GM21786 (cell line): ENCODE measurements at regions not wholly inside any gene's neighbourhood (a gene's known extent, or its start where the extent isn't known, plus 50 kb on each side); places are given as distances from the start of the nearest gene placed in this dataset.

ENCODE experiments used
- ATAC-seq: cut with Tn5 transposase; IDR thresholded peaks from one replicate; pipeline ENCODE4 v1.9.1; 2021; ENCODE audit not compliant: unreplicated experiment

DNA sequence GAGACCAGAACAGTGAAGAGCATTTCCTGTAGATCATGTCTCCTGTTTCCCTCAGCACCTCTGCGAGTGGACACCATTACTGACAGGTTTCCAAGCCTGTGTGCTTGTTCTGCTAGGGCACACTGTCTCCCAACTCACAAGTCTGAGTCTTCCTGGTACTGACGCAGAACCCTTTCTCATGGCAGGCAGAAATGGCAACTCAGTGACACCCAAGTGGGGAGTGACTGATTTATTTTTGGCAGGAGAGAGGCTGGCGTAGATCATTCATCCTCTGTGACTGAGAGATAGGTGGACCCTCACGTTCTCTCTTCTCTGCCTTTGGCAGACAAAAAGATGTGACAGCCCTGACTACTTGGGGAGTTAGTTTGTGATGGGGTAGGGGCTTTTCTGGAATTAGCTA lies 183.4 kb downstream of the RFC3 start:
- ATAC-seq, result no peak

DNA sequence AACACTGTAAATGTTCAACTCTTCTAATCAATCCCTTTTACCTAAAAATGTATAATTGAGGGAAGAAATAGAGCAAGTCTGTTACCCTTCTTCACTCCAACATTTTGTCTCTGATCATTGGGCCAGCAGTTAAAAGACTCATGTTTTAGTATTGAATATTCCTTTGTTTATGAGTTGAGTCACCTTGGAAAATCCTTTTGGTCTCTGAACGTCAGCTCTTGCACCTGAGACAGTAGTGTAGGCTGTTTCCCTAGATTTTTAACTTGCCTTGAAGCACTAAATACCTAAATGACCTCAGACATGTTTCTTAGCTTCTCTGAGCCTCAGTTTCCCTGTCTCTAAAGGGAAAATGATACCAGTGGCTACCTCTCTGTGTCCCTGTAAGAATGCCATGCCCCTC lies 184.2 kb downstream of the RFC3 start:
- ATAC-seq, result no peak

DNA sequence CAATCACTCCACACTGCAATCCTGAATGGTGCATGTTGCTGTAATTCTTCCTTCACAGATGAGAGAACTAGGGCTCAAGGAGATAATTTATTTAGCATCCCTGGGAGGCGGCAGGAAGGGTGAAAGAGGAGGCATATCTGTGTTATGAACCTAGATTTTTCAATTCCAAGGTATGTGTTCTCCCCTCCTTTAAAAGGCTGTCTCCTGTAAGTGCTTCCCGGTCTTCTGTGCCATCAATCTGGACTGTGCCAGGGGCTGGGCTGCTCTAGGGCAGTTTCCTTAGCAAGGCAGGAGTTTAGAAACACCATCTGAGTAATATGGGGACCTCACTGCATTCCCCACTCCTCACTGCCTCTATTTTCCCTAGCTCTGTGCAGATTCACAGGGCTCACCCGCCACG lies 185.0 kb downstream of the RFC3 start:
- ATAC-seq, result no peak

DNA sequence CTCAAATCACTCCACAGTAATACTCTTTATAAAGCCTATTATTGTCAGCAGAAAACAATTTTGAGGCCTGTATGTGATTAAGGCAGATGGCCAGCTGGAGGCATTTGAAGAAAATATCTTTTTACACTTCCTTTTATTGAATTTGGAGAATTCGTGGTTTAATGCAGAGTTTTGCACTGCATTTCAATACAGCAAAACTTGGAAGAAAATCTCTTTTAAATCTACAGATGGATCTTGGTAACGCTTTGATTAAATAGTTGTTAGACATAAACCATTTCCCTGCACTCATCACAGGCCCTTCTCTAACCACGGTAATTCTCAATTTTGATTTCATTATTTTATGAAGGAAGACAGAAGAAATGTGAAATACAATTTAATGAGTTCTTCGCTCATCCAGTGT lies 185.7 kb downstream of the RFC3 start:
- ATAC-seq, result no peak

DNA sequence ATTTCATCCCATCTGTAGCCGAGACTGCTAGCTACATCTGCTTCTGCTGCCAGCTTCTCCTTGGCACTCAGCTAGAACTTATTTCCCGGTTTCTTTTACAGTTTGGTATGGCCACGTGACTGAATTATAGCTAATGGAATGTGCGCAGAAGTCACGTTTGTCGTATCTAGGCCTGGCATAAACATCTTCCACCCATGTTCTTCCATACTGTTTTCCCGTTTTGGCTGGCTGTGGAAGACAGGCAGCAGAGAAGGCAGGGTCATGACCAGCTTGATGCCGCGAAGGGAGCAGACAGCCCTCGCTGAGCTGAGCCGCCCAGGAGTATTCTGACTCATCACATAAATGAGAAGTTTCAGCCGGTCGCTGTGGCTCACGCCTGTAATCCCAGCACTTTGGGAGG lies 186.7 kb downstream of the RFC3 start:
- no peak for ATAC-seq

DNA sequence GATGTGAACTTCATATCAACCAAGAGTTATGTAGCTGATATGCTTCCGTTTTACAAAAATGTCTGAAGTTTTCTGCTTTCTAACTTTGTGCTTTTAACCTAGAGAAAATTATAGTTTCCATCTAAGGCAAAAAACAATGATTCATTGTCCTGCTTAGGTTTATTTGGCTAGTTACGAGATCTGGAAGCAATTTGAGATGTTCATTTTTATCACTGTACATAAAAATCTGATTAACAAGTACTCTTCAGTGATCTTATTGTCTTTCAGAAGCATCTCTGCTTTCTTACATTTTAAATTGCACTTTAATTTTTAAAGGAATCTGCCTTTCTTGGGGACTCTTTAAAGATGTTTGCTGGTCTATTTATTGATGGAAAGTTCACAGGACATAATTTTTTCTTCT lies 188.1 kb downstream of the RFC3 start:
- ATAC-seq, result no peak

DNA sequence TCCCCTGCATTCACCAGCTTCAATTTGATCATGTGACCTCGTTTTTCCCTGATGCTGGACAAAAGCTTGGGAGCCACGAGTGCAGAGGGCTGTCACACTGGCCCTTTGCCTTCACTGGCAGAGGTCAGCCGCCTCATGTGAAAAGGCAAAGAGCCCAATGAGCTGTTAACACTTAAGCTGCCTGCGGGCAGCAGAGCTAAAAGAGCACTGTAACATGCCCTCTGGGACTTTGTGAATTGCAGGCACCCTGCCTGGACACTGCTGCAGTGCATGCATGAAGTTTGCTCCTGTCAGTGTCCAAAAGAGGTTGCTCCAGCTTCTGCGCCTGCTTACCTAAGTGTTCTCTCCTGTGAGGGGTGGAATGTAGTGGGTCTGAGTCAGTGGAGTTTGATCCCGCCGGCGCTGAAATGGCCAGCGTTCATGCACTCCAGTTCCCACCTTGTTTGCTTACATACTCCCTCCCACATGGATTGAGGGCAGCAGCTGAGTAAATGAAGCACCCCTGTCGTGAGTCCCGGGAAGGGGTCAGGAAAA lies 193.7 kb downstream of the RFC3 start:
- no peak for ATAC-seq

DNA sequence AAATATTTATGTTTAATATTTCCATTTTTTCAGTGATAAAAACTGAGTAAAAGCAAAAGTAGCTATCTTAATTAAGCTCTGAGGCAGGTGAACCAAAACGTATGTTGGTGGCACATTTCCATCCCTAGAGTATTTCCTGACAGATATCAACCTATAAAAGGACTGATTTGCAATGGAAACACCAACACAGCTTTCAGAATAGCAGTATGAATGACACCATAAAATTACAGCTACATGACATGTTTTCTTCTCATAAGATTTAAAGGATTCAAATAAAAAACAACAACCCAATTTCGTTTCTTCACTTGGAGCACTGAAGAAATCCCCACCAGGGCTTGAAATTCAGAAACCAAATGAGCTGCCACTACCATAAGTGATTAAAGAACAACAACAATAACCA lies 194.4 kb downstream of the RFC3 start:
- no peak for ATAC-seq

DNA sequence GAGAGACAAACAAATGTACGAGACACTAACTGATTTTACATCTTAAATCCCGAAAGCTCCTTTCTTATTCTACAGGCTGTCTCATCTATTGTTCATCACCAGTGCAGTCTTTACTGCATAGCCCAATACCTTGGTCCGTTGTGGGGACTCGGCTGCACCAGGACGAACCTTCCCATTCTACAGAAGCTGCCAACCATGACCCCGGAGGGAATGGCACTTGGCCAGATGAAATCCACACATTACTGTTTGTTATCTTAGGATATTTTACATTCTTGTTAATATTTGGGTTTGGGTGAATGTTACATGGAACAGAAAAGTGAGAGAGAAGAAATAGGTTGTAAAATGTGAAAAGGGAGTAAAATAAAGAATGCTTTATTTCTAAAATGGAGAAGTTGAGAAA lies 195.1 kb downstream of the RFC3 start:
- ATAC-seq, result no peak

DNA sequence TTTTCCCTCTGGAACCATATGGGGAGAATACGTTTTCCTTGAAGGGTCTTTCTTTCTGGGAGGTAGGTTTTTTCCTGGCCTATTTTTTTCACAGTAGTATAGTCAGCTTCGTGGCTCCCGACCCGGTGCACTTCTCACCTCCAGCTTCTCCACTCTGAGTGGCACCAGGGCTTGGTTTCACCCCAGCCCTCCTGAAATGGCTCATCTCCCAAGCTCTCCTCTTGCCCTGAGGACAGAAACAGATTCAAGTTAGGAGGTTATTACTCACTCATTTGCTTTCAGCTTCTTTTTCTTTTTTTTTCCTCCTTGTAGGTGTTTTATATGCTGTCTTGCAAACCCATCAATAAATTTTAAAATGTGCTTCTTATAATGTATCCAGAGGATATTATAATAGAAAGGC lies 199.3 kb downstream of the RFC3 start:
- ATAC-seq, result no peak

DNA sequence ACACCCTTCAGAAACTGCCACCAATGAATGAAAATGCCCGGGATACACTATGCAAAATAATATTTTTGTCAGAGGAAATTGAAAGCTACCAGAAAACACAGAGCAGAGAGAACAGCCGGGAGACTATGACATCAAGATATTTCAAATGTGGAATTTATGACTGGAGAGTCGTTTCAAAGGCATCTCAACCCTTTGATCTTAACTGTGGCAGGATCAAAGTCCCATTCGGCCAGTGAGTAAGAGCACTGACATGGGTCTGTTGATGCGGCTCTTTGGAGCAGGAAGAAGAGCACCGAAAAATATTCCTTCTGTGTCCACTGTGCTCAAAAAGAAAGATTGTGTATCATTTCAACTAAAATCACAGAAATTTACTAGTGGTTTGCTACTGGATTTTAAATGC lies 201.9 kb downstream of the RFC3 start:
- ATAC-seq, result no peak

DNA sequence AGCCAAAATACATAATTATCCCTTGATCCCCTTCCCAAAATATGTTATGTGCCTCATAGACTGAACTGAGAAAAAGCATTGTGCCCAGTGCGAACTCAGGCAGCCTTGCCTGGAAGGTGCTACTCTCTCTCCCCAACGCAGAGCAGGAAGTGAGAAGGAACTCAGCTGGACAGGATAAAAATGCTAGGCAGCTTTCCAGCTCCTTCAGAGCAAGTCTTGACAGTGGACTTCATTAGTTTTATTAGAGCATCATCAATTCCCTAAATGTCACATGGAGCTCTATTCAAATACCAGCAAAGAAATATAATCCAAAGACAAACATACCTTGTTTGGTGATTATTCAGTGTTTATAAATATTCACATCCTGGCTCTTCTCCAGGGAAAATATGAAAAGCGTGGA lies 202.4 kb downstream of the RFC3 start:
- ATAC-seq, result no peak

DNA sequence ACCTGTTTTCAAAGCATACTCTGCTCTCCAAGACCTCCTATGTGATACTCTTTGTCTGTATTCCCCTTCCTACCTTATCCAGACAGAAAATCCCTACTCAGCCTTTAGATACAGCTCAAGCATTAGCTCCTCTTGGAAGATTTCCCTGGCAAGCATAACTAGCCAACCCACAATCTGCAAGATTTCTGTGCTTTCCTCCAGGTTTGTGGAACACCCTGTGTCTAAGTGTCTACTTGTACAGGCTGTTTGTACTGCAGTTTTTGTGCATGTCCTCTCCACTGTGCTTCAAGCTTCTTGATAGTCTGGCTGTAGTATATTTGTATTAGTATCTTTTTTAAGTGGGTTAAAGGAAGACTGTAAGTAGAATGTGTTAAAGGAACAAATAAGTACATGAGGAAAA lies 203.7 kb downstream of the RFC3 start:
- ATAC-seq, result no peak

DNA sequence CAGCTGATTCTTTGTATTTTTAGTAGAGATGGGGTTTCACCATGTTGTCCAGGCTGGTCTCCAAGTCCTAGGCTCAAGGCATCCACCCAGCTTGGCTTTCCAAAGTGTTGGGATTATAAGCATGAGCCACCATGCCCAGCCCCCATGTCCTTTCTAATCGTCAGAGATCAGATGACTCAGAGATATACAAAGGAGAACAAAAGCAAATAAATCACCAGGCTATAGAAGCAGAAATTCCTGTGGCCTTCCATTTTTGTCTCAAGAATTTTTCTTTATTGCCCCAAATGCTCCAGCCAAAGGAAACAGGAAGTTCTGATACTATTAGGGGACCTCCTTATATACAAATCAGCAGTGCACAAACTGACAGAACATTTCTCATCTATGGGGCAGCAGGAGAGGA lies 207.8 kb downstream of the RFC3 start:
- no peak for ATAC-seq

DNA sequence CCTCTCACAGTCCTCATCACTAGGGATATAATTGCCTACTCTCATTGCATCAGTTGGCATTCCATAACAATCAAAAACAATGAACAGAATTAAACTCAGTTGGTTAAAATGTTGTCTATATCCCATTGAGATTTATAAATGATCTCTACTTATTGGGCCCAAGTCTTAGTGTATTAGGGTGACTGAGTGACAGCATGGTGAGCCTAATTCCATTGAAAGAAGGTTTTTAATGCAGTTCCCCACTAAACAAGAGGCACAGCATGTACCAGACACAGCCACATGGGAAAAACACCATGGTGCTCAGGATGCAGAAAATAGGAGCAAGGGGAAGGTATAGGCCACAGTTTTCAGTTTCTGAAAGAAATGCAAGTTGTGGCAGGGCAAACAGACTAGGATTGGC lies 208.4 kb downstream of the RFC3 start:
- ATAC-seq, result no peak

DNA sequence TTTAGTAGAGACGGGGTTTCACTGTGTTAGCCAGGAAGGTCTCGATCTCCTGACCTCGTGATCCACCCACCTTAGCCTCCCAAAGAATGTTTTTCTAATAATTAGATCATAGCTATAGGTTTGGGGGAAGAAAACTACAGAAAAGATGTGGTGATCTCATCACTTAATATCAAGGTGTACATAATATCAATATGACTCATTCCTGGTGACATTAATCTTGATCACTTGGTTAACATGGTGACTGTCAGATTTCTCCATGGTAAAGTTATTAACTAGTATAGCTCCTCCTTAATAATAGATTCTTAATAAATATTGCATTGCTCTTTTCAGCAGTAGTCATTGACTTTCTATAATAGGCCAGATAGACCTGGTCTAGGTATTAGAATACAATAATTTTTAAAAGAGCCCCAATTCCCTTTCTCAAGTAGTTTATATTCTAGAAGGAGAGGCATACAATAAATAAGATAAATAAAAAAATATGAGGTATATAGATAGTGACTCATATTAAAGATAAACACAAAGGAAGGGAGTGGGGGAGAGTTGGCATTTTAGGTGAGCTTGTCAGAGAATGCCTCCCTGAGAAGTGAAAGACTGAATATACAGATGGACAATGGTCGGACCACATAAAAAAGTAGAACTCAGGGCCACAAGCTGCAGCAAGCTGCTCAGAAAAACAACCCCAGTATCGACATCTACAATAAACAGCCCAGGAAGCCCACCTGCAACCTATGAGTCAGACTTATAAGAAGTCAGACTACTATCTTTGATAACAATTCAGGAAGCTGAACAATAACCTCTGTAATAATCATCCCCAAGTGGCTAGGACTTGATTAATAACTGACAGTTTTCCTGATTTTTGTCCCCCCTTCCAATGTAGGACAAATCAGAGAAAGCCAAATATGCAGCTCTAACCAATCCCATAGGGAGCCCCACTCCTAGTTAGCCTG lies 210.8 kb downstream of the RFC3 start:
- ATAC-seq, result no peak

DNA sequence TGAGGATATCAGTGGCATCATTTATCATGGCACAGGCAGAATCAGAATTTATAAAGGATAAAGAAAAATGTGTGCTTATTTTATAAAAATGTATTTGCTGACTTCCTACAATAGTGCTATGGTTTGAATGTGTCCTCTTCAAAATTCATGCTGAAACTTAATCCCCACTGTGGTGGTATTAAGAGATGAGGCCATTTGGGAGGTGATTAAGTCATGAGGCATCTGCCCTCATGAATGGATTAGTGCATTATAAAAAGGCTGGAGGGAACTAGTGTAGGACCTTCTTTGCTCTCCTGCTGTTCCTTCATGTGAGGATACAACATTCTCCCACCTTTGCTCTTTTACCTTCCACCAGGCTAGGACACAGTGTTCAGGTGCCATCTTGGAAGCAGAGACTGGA lies 212.8 kb downstream of the RFC3 start:
- ATAC-seq, result no peak

DNA sequence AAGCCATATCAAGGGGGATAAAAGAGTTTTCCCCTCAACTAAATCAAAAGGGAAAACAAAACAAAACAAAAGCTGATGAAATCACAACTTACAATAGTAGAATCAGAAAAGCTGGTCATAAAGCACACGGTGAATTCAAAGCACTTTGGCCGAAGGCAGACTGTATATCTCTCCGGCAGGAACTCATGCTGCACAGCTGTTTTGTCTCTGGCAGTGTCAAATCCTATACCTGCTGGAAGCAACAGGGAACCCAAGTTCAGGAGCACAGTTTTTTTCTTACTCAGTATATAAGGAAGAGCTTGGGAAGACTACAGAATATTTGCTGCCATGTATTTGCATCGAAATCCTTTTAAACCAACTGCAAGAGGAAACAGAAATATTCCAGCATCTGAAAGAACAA lies 213.7 kb downstream of the RFC3 start:
- ATAC-seq, result no peak

DNA sequence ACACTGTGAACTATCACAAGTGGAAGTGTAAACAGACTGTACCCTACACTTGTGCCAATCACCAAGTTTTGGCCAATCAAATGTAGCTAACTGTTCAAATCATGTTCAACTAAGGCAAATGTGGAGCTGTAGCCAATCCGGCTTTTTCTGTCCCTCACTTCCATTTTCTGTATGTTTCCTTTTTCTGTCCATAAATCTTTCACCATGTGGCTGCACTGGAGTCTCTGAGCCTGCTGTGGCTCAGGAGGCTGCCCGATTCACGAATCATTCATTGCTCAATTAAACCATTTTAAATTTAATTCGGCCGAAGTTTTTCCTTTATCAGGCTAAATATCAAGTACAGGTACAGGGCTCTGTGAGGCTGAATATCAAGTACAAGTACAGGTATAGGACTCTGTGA lies 216.5 kb downstream of the RFC3 start:
- ATAC-seq, result no peak

DNA sequence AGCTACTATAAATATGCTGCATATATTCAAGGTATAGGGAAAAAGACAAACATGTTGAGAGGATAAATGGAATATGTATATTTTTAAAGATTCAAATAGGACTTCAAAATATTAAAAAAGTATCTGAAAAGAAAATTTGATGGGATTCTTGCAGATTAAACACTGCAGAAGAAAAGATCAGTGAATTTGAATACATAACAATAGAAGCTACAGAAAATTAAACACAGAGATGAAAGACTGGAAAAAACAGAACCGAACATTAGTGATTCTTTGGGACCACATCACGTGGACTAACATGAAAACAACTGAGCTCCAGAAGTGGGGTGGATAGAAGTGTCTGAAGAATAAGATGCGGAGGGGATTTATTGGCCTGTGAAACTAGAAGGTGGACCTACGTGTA lies 217.2 kb downstream of the RFC3 start:
- ATAC-seq, result no peak

DNA sequence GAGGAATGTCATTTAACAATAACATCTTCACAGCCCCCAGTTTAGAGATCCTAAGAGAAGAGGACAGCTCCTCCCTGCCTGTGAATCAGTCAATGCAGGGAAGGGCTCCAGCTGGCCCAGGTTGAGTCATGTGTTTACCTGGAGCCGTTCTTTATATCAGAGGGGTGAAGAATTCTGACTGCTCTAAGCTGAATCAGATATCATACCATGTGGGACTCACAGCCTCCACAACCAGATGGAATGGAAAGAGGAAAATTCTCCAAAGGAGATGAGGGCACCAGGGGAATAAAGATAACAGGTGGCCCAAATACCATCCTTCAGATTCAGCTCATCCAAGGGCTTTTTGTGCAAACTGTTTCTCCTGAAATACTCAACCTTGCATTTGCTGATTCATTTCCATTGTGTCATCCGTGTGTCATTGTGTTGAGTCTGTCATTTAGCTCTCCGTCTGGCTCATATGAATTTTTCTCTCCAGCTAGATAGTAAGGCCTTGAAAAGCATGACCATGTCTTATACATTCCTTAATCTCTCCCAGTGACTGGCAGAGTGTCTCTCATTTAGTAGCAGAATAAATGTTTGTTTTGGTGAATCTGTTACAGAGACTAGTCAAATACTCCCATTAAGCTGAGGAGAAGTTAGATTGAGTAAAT lies 217.9 kb downstream of the RFC3 start:
- no peak for ATAC-seq
